Activated T-cell treated with anti-CD3 and anti-CD28 coated beads, Interleukin-2, amount 50 U/mL, for 4 hours (primary cell): ENCODE measurements at regions not wholly inside any gene's neighbourhood (a gene's known extent, or its start where the extent isn't known, plus 50 kb on each side); places are given as distances from the start of the nearest gene placed in this dataset.

ENCODE experiments used
- ATAC-seq, 2 donors: fragments of 200-7000 bp; cut with Tn5 transposase; one replicate each; pipeline ENCODE4 v1.10.0; 2021
- DNase-seq: peaks from one replicate; pipeline ENCODE4 v3.0.0-alpha.2; 2020
- H3K27me3 Mint-ChIP-seq: one replicate; pipeline ENCODE4 v1.8.0; 2021; ENCODE audit warnings: low read depth, mixed read lengths
- H3K36me3 Mint-ChIP-seq: one replicate; pipeline ENCODE4 v1.8.0; 2022; ENCODE audit warnings: mixed read lengths; ENCODE audit not compliant: insufficient read depth
- H3K4me1 Mint-ChIP-seq: one replicate; pipeline ENCODE4 v1.8.0; 2021; ENCODE audit warnings: low read depth, mixed read lengths
- H3K4me3 Mint-ChIP-seq: one replicate; pipeline ENCODE4 v1.8.0; 2021; ENCODE audit warnings: mild to moderate bottlenecking, moderate library complexity, mixed read lengths
- H3K9me3 Mint-ChIP-seq: one replicate; pipeline ENCODE4 v1.8.0; 2021; ENCODE audit warnings: mixed read lengths

DNA sequence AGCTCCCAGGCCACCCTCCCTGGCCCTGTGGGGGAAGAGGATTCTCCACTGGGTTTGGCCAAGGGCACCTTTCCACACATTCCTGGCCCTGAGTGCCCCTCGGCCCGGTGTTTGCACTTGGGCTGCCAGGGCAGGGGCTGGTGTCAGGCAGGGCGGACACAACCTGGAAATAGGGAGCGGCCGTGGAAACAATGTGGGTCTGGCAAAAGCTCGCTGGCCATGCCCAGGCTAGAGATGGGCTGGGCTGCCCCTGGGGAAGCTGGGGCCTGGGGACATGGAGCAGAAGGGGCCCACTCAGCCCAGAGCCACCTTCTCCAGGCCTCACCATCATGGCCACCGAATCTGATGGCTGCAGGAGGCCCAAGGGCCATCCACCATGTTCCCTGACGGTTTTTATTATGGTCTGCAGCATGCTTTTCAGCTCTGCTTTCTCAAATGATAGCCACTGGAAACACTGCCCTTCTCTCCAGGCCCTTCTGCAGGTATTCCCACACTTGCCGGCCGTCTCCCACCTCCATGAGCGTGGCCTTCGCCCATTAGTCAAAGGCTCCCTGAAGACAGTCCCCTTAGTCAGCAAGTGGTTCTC, 275.1 kb downstream of the CYP26B1 start:
- H3K9me3 Mint-ChIP-seq: no peaks in the 10 kb centered on the region
- H3K4me3 Mint-ChIP-seq: no peak overlapping the region

DNA sequence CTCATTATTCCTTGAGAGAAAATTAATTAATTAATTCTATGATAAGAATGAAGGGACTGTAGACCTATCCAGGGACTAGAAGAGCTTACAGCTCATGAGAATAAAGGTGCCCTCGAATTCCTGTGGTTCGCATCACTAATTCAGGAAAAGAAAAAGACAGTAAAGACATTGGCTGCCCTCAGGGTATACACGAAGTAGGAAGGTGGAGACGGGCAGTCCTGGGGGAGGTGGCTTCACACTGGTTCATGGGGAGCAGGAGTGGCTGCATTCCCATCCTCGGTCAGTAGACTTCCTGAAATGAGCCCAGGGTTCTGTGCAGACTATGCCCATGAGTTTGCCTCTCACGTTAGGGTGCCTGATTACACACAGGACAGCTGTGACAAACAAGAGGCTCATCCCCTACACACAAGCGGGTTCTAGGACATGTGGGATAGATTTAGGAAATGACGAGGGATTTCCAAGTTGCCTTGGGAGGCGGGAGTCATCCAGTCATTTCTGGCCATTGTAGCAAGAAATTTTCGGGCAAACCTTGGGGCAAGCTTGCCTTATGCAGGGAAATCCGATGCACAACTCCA, 282.2 kb downstream of the CYP26B1 start:
- DNase-seq (no peak), ATAC-seq (no peak)
- Mint-ChIP-seq H3K36me3 (no peaks in the 10 kb centered on the region), H3K4me3 (no peak overlapping the region), H3K4me1 (no peaks in the 10 kb centered on the region), H3K9me3 (no peaks in the 10 kb centered on the region), H3K27me3 (no peaks in the 10 kb centered on the region)

More for the DNA sequence above, 275.1 kb downstream of the CYP26B1 start:
- ATAC-seq (no peak), DNase-seq (no peak)
- H3K4me1 Mint-ChIP-seq: no peaks in the 10 kb centered on the region
- H3K36me3 Mint-ChIP-seq: no peaks in the 10 kb centered on the region
- peaks cover 15% of the 10 kb centered on the region for H3K27me3 Mint-ChIP-seq

DNA sequence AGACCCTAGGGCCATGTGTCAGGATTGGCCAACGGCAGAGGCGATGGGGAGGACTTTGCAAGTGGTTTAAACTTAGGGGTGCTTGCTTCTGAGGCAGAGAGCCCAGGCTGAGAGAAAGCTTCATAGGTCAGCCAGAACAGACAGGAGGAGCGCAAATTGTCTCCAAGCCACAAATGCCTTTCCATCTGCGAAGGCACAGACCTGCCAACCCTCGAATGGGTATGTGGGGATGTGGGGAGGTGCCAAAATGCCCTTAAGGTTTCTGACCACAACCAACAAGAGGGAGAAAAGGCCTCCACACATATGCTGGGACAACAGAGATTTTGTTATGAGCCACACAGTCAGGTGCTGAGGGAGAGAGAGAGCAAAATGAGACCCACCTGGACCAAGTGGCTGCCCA, 283.6 kb downstream of the CYP26B1 start:
- Mint-ChIP-seq H3K9me3 (no peaks in the 10 kb centered on the region), H3K4me1 (no peaks in the 10 kb centered on the region), H3K4me3 (no peak overlapping the region), H3K36me3 (no peaks in the 10 kb centered on the region), H3K27me3 (no peaks in the 10 kb centered on the region)
- DNase-seq (no peak), ATAC-seq (no peak)

- H3K4me1 Mint-ChIP-seq: no peaks in the 10 kb centered on the region
- H3K4me3 Mint-ChIP-seq: no peak overlapping the region
- no peak for ATAC-seq
- no peaks in the 10 kb centered on the region for H3K9me3 Mint-ChIP-seq
- H3K36me3 Mint-ChIP-seq: no peaks in the 10 kb centered on the region
- peaks cover 2% of the 10 kb centered on the region for H3K27me3 Mint-ChIP-seq
- DNase-seq: no peak
Measured at GRCh38 chr2:71863396-71863795, 284.3 kb downstream of the CYP26B1 start.

DNA sequence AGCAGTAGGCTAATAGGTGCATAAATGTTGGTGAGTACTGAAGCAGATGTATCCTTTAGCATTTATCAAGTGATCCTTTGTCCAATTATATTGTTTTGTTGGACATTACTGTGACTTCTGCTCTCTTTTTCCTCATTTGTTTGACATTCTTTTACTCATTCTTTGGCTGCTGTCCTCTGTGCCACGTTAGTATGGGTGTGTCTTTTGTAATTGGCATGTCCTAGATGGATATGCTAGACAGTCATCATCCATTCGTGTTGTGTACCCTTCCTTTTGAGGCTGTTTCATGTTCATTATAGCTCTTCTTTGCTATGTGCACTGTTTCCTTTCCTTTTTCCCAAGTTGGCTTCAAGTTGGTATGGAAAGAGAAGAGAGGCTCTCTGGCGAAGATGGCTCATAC, 284.7 kb downstream of the CYP26B1 start:
- DNase-seq (no peak), ATAC-seq (no peak)
- Mint-ChIP-seq H3K4me1 (no peaks in the 10 kb centered on the region), H3K9me3 (no peaks in the 10 kb centered on the region), H3K4me3 (no peak overlapping the region), H3K36me3 (no peaks in the 10 kb centered on the region), H3K27me3 (peaks cover 2% of the 10 kb centered on the region)

DNA sequence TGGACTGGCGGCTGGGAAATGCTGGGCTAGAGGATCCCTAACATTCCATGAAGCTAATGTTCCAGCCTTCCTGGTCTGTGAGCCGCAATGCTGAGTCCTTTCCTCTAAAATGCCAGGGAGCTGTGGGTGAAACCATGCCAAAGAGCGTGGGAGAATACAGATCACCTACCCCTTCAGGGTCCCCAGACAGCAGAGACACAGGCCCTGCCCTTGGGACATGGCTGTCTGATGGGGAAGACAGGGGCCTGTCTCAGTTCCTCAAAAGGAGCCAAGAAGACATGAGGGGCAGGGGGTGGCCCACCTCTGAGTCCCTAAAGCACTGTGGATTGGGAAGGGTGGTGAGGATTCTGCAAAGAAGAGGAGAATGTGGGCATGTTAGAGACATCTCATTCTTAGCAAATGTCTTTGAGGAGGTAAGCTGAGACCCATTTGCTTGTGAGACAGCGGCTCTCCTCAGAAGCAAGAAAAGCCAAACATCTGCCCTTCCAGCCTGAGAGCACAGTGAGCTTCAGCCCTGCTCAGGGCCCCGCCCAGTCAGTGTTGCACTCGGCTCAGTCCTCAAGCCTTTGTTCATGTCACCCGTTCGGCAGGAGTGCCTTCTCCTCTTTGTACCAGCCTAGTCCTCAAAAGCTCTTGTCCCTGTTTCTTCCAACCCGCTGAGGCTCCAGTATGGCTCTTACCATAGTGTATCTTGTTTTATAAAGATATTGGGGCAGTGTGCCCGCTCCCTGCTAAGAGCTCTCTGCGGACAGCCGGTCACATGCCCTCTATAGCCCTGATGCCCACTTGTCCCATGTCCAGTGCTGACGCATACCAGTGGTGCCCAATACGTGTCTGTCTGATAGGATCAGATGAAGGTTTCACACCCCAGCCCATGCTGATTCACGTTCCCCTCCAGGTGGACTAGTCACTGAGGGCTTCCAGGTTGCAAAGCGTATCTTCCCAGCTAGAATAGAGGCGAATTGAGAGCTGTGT, 286.2 kb downstream of the CYP26B1 start:
- Mint-ChIP-seq H3K27me3 (peaks cover 5% of the 10 kb centered on the region), H3K9me3 (peaks cover 3% of the 10 kb centered on the region), H3K4me1 (no peaks in the 10 kb centered on the region), H3K36me3 (no peaks in the 10 kb centered on the region), H3K4me3 (no peak overlapping the region)
- DNase-seq (no peak), ATAC-seq (no peak)

- Mint-ChIP-seq H3K27me3 (peaks cover 6% of the 10 kb centered on the region), H3K4me3 (no peak overlapping the region), H3K9me3 (peaks cover 6% of the 10 kb centered on the region), H3K4me1 (no peaks in the 10 kb centered on the region), H3K36me3 (no peaks in the 10 kb centered on the region)
- no peak for DNase-seq
- ATAC-seq: no peak
Measured at GRCh38 chr2:71860381-71860926, 287.2 kb downstream of the CYP26B1 start.

DNA sequence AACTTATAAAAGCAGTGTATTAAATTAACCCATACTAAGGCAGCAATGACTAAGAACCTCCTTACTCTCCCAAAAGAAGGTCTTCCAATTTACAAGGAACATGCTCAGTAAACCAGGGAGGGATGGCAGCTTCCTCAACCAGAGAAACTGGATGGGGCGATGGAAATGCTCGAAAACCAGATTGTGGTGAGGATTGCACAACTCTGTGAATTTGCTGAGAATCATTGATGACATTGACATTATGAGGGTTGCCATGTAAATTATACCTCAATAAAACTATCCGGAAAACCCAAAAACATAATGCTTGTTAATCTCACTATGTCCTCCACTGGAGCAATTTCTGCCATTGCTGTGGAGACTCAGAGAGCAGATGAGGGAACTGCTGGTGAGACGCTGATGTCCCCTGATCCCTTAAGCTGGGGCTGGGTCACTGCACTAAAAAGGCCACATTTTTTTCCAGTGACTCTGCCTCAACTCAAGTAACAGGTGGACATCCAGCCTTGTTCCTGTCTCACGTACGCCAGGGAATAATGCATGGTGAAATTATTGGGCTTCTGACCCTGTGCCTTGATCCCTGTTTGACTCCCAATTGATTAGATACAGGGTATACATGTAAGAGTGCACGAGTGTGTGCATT, 288.3 kb downstream of the CYP26B1 start:
- Mint-ChIP-seq H3K9me3 (peaks cover 11% of the 10 kb centered on the region), H3K4me1 (no peaks in the 10 kb centered on the region), H3K27me3 (peaks cover 6% of the 10 kb centered on the region), H3K36me3 (no peaks in the 10 kb centered on the region), H3K4me3 (no peak overlapping the region)
- ATAC-seq: no peak
- DNase-seq: no peak

DNA sequence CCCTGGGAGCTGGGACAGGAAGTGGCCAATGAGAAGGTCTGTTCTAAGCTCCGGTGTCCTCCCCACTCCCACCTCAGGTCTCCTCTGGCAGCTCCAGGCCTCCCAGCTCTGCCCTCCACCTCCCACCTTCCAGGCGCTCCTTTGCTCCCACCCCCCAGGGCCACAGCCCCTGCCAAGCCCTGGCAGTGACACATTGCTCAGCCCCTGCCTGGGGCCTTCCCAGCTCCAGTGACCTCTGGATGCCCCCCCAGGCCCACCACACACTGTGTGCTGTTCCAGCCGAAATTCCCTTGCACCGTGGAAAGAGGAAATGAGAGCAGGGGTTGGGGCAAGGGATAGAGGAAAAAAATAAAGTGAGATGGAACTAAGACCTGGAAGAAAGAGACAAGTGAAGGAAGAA, 289.6 kb downstream of the CYP26B1 start:
- Mint-ChIP-seq H3K27me3 (peaks cover 6% of the 10 kb centered on the region), H3K4me3 (no peak overlapping the region), H3K9me3 (peaks cover 11% of the 10 kb centered on the region), H3K4me1 (no peaks in the 10 kb centered on the region), H3K36me3 (no peaks in the 10 kb centered on the region)
- DNase-seq (no peak), ATAC-seq (no peak)

DNA sequence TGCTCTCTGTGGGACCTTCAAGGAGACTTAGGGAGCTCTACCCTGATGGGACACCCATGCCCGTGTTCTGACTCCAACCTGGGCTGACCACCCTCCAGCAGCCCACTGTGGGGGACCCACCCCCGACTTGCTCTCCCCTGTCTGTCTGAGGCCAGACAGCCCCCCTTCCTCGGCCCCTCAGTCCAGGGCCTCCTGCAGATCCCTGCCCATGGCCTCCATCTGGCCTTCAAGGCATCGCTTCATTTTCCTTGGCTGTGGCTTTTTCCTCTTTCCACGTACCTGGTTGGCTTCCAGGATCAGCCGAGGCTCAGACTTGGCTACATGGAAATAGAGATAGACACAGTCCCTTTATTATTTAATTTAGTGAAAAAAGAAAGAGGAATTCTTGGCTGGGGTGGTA, 290.0 kb downstream of the CYP26B1 start:
- Mint-ChIP-seq H3K9me3 (peaks cover 11% of the 10 kb centered on the region), H3K4me3 (no peak overlapping the region), H3K4me1 (no peaks in the 10 kb centered on the region), H3K36me3 (no peaks in the 10 kb centered on the region), H3K27me3 (peaks cover 6% of the 10 kb centered on the region)
- DNase-seq: no peak
- ATAC-seq: no peak

DNA sequence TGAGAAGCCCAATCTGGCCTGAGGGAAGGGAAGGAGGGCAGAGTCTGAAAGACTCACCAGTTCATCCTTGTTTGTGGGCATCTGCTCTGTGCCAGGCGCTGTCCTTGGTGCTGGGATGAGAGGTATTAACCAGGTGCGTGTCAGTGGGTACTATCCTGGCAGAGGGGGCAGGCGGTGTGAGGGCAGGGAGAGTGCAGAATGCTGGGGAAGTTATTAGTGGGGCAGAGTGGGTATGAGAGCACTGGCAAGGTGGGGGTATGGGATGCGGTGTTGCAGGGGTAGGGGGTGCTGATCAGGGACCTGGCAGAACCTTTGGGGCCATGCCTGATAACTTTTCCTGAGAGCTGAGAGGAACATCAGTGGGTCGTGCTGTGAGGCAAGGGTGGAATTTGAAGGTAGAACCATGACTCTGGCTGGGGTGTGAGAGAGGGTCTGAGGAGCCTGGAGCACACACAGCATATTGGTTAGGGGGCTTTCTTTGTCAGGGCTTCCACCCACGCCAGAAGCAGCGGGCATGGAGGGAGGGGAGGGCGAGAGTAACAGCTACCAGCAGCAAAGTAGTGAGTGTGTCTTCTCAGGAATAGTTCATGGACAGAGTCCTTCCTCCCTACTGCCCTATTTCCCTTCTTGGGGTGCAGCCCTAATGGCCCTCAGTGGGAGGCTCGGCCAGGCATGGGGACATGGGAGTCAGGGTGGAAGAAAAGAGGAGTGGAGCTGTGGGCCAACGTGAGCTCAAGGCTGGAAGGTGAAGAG, 290.7 kb downstream of the CYP26B1 start:
- ATAC-seq: no peak
- no peaks in the 10 kb centered on the region for H3K36me3 Mint-ChIP-seq

GRCh38 chr2:71853858-71854257, 293.8 kb downstream of the CYP26B1 start:
- no peaks in the 10 kb centered on the region for H3K36me3 Mint-ChIP-seq
- no peaks in the 10 kb centered on the region for H3K4me1 Mint-ChIP-seq
- no peak overlapping the region for H3K4me3 Mint-ChIP-seq
- peaks cover 14% of the 10 kb centered on the region for H3K27me3 Mint-ChIP-seq
- ATAC-seq (no peak), DNase-seq (no peak)
- H3K9me3 Mint-ChIP-seq: peaks cover 11% of the 10 kb centered on the region

More for the DNA sequence above, 290.7 kb downstream of the CYP26B1 start:
- DNase-seq: no peak
- H3K9me3 Mint-ChIP-seq: peaks cover 11% of the 10 kb centered on the region
- H3K4me3 Mint-ChIP-seq: no peak overlapping the region
- no peaks in the 10 kb centered on the region for H3K4me1 Mint-ChIP-seq
- H3K27me3 Mint-ChIP-seq: peaks cover 6% of the 10 kb centered on the region

- Mint-ChIP-seq H3K36me3 (no peaks in the 10 kb centered on the region), H3K4me1 (no peaks in the 10 kb centered on the region), H3K4me3 (no peak overlapping the region), H3K27me3 (peaks cover 12% of the 10 kb centered on the region), H3K9me3 (peaks cover 11% of the 10 kb centered on the region)
- ATAC-seq (no peak), DNase-seq (no peak)
Measured at GRCh38 chr2:71852141-71852711, 295.4 kb downstream of the CYP26B1 start.
